ENCODE measurements at regions not wholly inside any gene's neighbourhood (a gene's known extent, or its start where the extent isn't known, plus 50 kb on each side); places are given as distances from the start of the nearest gene placed in this dataset.
"Not testable (repeated sequence)": the region's sequence is repeated elsewhere in the genome, so short reads cannot be mapped to it uniquely, and the experiment has no call there.

- TF ChIP-seq HNF4G (IDR thresholded peaks at IDR 0.05), result no peak
- TF ChIP-seq, protein P1, sequence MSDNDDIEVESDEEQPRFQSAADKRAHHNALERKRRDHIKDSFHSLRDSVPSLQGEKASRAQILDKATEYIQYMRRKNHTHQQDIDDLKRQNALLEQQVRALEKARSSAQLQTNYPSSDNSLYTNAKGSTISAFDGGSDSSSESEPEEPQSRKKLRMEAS (IDR thresholded peaks at IDR 0.05), result no peak
These were observed 1695.0 kb downstream of the SLITRK1 start (continued) for GRCh38 chr13:82187227-82187626.

GRCh38 chr13:82176751-82177150 lies 1705.5 kb downstream of the SLITRK1 start:
- Histone ChIP-seq H3K9me3 (ENCODE audit: control insufficient read depth in 4 of 4, low read length in 3 of 4) (peaks cover 0 to 2% (median under 1%) of the 10 kb centered on the region in 4 donors), H3K9ac (ENCODE audit: low read depth in 1 of 2, low read length in 2 of 2) (no peak overlapping the region), H3K27ac (ENCODE audit: low read depth in 1 of 2, low read length in 2 of 2) (no peak overlapping the region), H3K27me3 (ENCODE audit: control insufficient read depth in 4 of 4, insufficient read depth in 4 of 4, low read length in 3 of 4) (no peaks in the 10 kb centered on the region), H3K4me1 (ENCODE audit: control insufficient read depth in 4 of 4, insufficient read depth in 4 of 4, low read length in 3 of 4) (no peaks in the 10 kb centered on the region), H3K36me3 (ENCODE audit: control insufficient read depth in 4 of 4, insufficient read depth in 3 of 4, low read depth in 1 of 4, low read length in 3 of 4) (no peaks in the 10 kb centered on the region), H3K4me3 (ENCODE audit: low read depth in 1 of 3, low read length in 3 of 3) (no peak overlapping the region)
- no peak for DNase-seq (ENCODE audit: low spot score)
- TF ChIP-seq RXRA (IDR thresholded peaks at IDR 0.05) (no peak), FOXA2 (IDR thresholded peaks at IDR 0.05) (no peak), HNF4G (IDR thresholded peaks at IDR 0.05) (no peak)

GRCh38 chr13:82165396-82166174 lies 1716.7 kb downstream of the SLITRK1 start:
- H3K36me3 ChIP-seq (ENCODE audit: control insufficient read depth in 4 of 4, insufficient read depth in 3 of 4, low read depth in 1 of 4, low read length in 3 of 4), result no peaks in the 10 kb centered on the region
- 88% methylated on average over 18 of the region's 18 CpGs for WGBS
- no peak overlapping the region for H3K4me3 ChIP-seq (ENCODE audit: low read depth in 1 of 3, low read length in 3 of 3)
- H3K4me1 ChIP-seq (ENCODE audit: control insufficient read depth in 4 of 4, insufficient read depth in 4 of 4, low read length in 3 of 4), result no peaks in the 10 kb centered on the region
- TF ChIP-seq HNF4G (IDR thresholded peaks at IDR 0.05) (no peak), EGR1 (IDR thresholded peaks at IDR 0.05; ENCODE audit: low read depth in 2 of 2) (no peak), RXRA (IDR thresholded peaks at IDR 0.05) (no peak), FOXA2 (IDR thresholded peaks at IDR 0.05) (no peak), GABPA (IDR thresholded peaks at IDR 0.05 in 1 of 2, conservative IDR thresholded peaks at IDR 0.05 in 1 of 2) (no peak), REST (IDR thresholded peaks at IDR 0.05) (no peak), FOXA1 (IDR thresholded peaks at IDR 0.05) (no peak), TAF1 (conservative IDR thresholded peaks at IDR 0.05) (no peak), NR2F2 (IDR thresholded peaks at IDR 0.05) (no peak), YY1 (IDR thresholded peaks at IDR 0.05) (no peak), SP1 (IDR thresholded peaks at IDR 0.05) (no peak)
- TF ChIP-seq, protein P1 (IDR thresholded peaks at IDR 0.05), result no peak
- no peak overlapping the region for H3K27ac ChIP-seq (ENCODE audit: low read depth in 1 of 2, low read length in 2 of 2)
- H3K27me3 ChIP-seq (ENCODE audit: control insufficient read depth in 4 of 4, insufficient read depth in 4 of 4, low read length in 3 of 4), result no peaks in the 10 kb centered on the region
- H3K9me3 ChIP-seq (ENCODE audit: control insufficient read depth in 4 of 4, low read length in 3 of 4), result peaks cover 0 to 3% (median 1%) of the 10 kb centered on the region in 4 donors
- no peak for DNase-seq (ENCODE audit: low spot score)
- no peak overlapping the region for H3K9ac ChIP-seq (ENCODE audit: low read depth in 1 of 2, low read length in 2 of 2)

DNA sequence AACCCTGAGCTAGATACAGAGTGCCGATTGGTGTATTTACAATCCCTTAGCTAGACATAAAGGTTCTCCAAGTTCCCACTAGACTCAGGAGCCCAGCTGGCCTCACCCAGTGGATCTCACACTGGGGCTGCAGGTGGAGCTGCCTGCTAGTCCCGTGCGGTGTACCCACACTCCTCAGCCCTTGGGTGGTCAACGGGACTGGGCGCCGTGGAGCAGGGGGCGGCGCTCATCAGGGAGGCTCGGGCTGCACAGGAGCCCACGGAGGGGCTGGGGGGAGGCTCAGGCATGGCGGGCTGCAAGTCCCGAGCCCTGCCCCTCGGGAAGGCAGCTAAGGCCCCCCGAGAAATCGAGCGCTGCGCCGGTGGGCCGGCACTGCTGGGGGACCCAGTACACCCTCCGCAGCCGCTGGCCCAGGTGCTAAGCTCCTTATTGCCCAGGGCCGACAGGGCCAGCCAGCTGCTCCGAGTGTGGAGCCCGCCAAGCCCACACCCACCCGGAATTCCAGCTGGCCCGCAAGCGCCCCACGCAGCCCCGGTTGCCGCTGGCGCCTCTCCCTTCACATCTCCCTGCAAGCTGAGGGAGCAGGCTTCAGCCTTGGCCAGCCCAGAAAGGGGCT lies 1717.4 kb downstream of the SLITRK1 start:
- not testable (repeated sequence) for H3K36me3 ChIP-seq (ENCODE audit: control insufficient read depth in 4 of 4, insufficient read depth in 3 of 4, low read depth in 1 of 4, low read length in 3 of 4); H3K9me3 ChIP-seq (ENCODE audit: control insufficient read depth in 4 of 4, low read length in 3 of 4); H3K9ac ChIP-seq (ENCODE audit: low read depth in 1 of 2, low read length in 2 of 2); H3K4me3 ChIP-seq (ENCODE audit: low read depth in 1 of 3, low read length in 3 of 3); DNase-seq (ENCODE audit: low spot score); H3K27ac ChIP-seq (ENCODE audit: low read depth in 1 of 2, low read length in 2 of 2); H3K27me3 ChIP-seq (ENCODE audit: control insufficient read depth in 4 of 4, insufficient read depth in 4 of 4, low read length in 3 of 4); H3K4me1 ChIP-seq (ENCODE audit: control insufficient read depth in 4 of 4, insufficient read depth in 4 of 4, low read length in 3 of 4)
- WGBS, result 87% methylated on average over 31 of the region's 31 CpGs
